AG09319 (cell line): ENCODE measurements at regions not wholly inside any gene's neighbourhood (a gene's known extent, or its start where the extent isn't known, plus 50 kb on each side); places are given as distances from the start of the nearest gene placed in this dataset.

ENCODE experiments used
- DNase-seq: peaks from one replicate; pipeline ENCODE4 v3.0.0-alpha.2; 2010; ENCODE audit warnings: low read depth; ENCODE audit errors: extremely low read depth
- TF ChIP-seq, protein P1 (sequence below): IDR thresholded peaks from 2 replicates; pipeline ENCODE4 v1.5.1; 2011; ENCODE audit warnings: low read depth, mild to moderate bottlenecking, inconsistent platforms, low read length, moderate library complexity

DNA sequence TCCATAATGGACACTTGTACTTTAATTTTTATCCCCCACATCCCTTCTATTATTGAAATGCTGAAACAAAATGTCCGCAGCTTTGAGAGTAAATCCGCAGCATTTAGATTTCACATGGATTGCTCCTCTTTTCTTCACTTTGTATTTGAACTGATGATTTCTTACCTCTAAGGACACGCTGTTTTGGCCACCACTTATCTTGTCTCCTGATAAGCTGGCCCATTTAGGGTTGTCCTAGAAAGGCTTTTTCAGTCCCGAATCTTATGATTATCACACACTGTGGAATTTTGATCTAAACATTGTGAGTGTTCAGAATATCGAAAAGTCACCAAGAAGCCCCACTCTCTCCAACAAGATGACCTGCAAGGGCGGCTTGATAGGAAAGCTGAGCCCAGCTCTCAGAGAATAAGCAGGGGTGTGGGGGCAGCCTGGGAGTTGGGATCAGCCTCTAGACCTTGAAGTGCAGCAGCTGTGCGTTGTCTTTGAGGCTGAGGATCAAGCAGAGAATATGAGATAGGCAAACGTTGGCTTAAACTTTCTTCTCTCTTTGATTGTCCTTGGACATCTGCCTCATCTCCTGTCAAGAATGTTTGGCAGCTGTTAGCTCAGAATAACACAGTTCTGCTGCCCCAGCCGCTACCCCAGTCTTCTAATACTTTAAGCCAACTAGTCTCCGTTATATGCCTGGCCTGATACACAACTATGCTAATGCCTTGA, 399.7 kb upstream of the NR2F2 start:
- TF ChIP-seq, protein P1, sequence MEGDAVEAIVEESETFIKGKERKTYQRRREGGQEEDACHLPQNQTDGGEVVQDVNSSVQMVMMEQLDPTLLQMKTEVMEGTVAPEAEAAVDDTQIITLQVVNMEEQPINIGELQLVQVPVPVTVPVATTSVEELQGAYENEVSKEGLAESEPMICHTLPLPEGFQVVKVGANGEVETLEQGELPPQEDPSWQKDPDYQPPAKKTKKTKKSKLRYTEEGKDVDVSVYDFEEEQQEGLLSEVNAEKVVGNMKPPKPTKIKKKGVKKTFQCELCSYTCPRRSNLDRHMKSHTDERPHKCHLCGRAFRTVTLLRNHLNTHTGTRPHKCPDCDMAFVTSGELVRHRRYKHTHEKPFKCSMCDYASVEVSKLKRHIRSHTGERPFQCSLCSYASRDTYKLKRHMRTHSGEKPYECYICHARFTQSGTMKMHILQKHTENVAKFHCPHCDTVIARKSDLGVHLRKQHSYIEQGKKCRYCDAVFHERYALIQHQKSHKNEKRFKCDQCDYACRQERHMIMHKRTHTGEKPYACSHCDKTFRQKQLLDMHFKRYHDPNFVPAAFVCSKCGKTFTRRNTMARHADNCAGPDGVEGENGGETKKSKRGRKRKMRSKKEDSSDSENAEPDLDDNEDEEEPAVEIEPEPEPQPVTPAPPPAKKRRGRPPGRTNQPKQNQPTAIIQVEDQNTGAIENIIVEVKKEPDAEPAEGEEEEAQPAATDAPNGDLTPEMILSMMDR = no peak
- no peak for DNase-seq

DNA sequence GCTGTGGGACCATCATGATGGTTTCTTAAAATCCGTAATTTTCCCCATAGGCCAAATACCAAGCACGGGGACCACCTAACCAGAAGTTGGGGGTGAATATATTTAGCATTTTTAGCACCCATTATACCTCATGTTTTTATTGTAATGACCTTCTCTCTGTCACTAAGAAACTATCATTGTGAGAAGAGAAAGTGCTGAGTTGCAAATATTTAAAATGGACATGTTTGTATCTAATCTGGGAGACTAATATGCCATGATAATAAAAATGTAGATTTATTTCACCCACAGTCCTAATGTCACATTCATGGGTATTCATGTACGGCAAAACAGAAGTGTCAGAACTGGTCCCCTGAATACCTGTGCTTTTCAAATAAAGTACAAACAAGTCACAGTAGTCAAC, 398.9 kb upstream of the NR2F2 start:
- no peak for DNase-seq
- TF ChIP-seq, protein P1 = no peak

DNA sequence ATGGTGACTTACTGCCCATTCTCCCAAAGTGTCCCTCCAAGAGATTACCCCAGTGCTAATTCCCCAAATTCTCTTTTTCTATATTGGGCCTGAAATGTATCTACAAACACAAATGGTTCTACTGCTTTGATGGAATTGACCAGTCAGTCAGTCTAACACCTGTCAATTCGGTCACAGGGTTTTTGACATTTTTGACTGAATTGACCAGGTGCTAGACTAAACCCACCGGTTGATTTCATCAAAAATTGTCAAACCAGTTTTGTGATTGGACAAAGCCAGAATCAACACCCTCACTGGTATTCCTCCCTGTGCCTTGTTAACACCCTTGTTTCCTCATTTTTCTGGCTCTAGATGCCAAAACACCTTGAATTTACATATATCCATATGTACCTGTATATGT, 398.4 kb upstream of the NR2F2 start:
- TF ChIP-seq, protein P1 = no peak
- DNase-seq = no peak

DNA sequence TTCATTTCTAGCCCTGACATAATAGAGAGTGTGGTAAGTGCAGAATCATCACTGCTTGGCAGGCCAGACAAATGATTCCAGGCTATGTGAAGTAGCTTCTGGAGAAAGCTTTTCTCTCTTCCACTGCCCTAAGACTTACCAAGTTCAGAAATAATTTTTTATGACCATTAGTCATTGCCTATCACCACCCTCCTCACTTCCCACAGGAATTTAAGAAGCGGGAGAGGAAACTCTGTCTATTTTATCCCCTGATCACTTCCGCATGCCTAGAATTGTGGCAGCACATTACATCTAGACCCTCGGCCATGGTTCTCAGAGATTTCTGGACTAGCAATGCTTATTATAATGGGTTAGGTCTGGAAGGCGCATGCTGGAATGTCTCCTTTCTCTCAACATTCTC, 397.8 kb upstream of the NR2F2 start:
- TF ChIP-seq, protein P1 = no peak
- DNase-seq = no peak

DNA sequence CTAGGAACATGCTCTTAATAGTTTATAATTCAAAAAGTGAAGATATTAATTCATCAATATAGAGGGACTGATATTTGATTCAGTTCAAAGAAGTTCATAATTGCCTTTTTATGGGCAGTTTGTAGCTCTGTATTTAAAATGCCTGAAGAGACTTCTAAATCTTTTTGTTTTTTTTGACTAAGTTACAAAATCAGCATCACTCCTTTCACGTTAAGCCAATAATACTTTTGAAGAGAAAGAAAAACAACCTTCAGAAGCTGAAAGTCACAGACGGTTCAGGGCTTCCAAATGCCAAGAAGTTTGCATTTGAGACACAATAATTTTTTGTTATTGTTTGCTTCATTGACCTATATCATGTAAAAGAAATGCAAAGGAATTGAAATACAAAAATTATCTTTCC, 394.6 kb upstream of the NR2F2 start:
- TF ChIP-seq, protein P1 = no peak
- no peak for DNase-seq

DNA sequence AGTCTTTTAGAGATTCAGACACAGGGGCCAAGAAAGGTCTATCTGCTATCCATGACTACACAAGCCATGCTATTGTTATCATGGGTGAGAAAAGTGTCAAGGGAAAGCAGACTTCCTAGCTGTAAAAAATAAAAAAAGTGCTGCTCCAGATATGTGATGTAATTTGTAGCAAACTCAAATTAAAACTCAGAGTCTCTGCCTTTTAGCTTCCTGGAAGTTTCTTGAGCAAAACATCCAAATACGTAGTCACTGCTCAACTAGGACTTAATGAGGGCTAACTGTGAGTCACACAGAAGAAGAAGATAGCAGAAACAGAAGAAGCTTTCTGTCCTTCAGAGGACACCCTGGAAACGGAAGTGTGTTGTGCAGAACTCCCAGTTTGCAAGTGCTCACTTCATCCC, 393.4 kb upstream of the NR2F2 start:
- TF ChIP-seq, protein P1 = no peak
- no peak for DNase-seq

DNA sequence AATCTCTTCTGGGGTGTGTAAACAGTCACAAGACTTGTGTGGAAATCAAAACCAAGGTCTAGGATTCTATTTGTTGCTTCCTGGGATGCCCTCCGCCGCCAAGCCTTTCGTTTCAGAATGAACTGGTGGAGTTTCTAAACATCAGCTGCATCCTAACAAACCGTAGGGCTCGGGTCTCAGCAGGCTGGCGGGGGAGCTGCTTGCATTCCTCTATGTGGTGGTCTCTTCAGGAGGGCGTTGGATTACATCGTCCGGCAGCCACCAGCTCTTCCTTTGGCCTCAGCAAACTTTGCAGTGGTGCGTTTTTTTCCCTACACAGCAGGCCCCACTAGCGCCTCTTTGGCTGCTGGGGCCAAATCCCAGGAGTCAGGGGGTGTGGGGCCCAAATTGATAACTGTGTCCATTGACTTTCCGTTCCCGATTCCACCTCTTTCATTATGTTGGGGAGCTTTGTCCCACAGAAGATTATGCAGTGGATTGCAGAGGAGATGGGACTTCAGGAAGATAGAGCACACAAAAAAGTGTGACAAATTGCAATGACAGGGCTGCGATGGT, 390.0 kb upstream of the NR2F2 start:
- TF ChIP-seq, protein P1 = no peak
- DNase-seq = no peak
